ENCODE measurements at regions not wholly inside any gene's neighbourhood (a gene's known extent, or its start where the extent isn't known, plus 50 kb on each side); places are given as distances from the start of the nearest gene placed in this dataset.

DNA sequence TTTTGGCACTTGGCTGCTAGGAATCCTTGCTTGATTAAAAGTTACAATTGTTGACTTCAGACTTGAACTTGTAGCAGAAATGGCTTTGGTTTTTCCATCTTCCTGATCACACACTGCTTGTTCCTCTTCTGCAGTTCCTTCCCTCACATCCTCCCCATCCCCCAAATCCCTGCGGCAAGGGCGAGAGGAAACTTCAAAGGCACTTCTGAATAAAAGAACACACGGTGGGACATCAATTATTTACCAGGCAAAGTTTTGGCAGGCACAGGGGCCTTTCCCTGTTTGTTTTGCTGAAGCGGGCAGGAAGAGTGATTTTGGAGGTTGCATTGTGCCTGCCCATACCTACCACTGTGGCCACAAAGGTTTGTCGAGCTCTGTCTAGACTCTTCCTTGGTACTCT, 260.9 kb downstream of the KIF4B start:
- H2AFZ ChIP-seq (ENCODE audit: low read length) = peak overlapping the region; percentile 28; the same call in 1 of the 2 replicates
- no peak overlapping the region for H3K14ac ChIP-seq (ENCODE audit: insufficient read length)
- H3K27me3 ChIP-seq (replicated peaks in 1 of 4; ENCODE audit: control insufficient read depth in 3 of 4, extremely low read depth in 1 of 4, insufficient read depth in 3 of 4, low read length in 3 of 4) = no peaks in the 10 kb centered on the region
- no peaks in the 10 kb centered on the region for H3K79me1 ChIP-seq (ENCODE audit: low read depth, low read length)
- H4K91ac ChIP-seq (replicated peaks; ENCODE audit: insufficient read length, low read length) = no peak overlapping the region
- 0 out of 2 replicates have a peak overlapping the region, but pooled peaks have one; percentile 4 for H2BK12ac ChIP-seq (ENCODE audit: low read depth, low read length)
- no peaks in the 10 kb centered on the region for H4K20me1 ChIP-seq (replicated peaks in 1 of 2; ENCODE audit: control insufficient read depth in 1 of 2, insufficient read depth in 2 of 2, low read length in 2 of 2)
- H3K23me2 ChIP-seq (ENCODE audit: low read depth, low read length) = no peaks in the 10 kb centered on the region
- ChIA-PET POLR2A (ENCODE audit: partially characterized antibody) (no interaction called here), CTCF (ENCODE audit: partially characterized antibody) (interaction anchor here (1.1 to 6.5 kb wide), 4 partner anchors 12 to 279 kb away, joined by 3 to 51 read pairs (median 4); no protein-coding TSS in a partner anchor)
- no peak overlapping the region for H4K8ac ChIP-seq (ENCODE audit: extremely low read depth, insufficient read depth, low read length)
- 45% methylated on average over 5 of the region's 5 CpGs; no CpG with 5 or more reads in 1 of the 2 experiments for WGBS, 2 experiments (ENCODE audit: extremely low coverage in 1 of 2, insufficient coverage in 1 of 2, insufficient read length in 1 of 2, insufficient replicate concordance in 2 of 2, low coverage in 1 of 2, low lambda C conversion rate in 2 of 2, missing lambda C conversion rate in 1 of 2)
- no peak overlapping the region for H3K56ac ChIP-seq (replicated peaks; ENCODE audit: insufficient read length, low read depth, low read length)
- H3K4me3 ChIP-seq (ENCODE audit: extremely low read depth in 1 of 4, insufficient read depth in 2 of 4, low read depth in 3 of 4, low read length in 4 of 4) = no peak overlapping the region
- no peak overlapping the region for H3K4ac ChIP-seq (replicated peaks; ENCODE audit: insufficient read length, low read depth, low read length)
- H3K23ac ChIP-seq (ENCODE audit: insufficient read length) = no peak overlapping the region
- FAIRE-seq (peak; percentile 60), DNase-seq (ENCODE audit: low read depth in 1 of 2, low spot score in 2 of 2) (no peak)
- H3K27ac ChIP-seq (ENCODE audit: low read depth, low read length) = no peak overlapping the region
- peak overlapping the region; percentile 19 to 53 for H3K4me2 ChIP-seq (ENCODE audit: insufficient read depth in 1 of 2, low read depth in 2 of 2, low read length in 2 of 2)
- no peaks in the 10 kb centered on the region for H3K79me2 ChIP-seq (ENCODE audit: control insufficient read depth in 1 of 2, insufficient read depth in 2 of 2, low read length in 2 of 2)
- no peak overlapping the region for H2AK5ac ChIP-seq (ENCODE audit: low read depth, low read length)
- H3K36me3 ChIP-seq (ENCODE audit: control insufficient read depth in 2 of 4, insufficient read depth in 4 of 4, low read length in 3 of 4) = no peaks in the 10 kb centered on the region
- H3K18ac ChIP-seq (ENCODE audit: extremely low read depth, low read length) = no peak overlapping the region
- H2BK20ac ChIP-seq (ENCODE audit: low read length) = no peak overlapping the region
- H3K9me3 ChIP-seq (ENCODE audit: insufficient read depth in 2 of 2, low read depth in 1 of 2, low read length in 1 of 2) = no peaks in the 10 kb centered on the region
- no peak overlapping the region for H4K5ac ChIP-seq (ENCODE audit: insufficient read length, low read depth, low read length)
- no peak overlapping the region for H2BK5ac ChIP-seq (ENCODE audit: low read depth, low read length)
- no peak overlapping the region for H2BK120ac ChIP-seq (replicated peaks; ENCODE audit: low read depth, low read length)
- no peak overlapping the region; a peak in 1 of 7 replicates for H3K9ac ChIP-seq (replicated peaks in 1 of 4; ENCODE audit: extremely low read depth in 1 of 4, low read depth in 3 of 4, low read length in 3 of 4)
- H3K4me1 ChIP-seq (replicated peaks in 1 of 4; ENCODE audit: control insufficient read depth in 3 of 4, insufficient read depth in 4 of 4, low read length in 3 of 4) = peaks cover 0 to 12% (median 9%) of the 10 kb centered on the region in 4 experiments; a peak in 6 of 7 replicates
- H2BK15ac ChIP-seq (ENCODE audit: low read length) = no peak overlapping the region
- TF ChIP-seq TBP (IDR thresholded peaks at IDR 0.05; ENCODE audit: low read depth, low read length) (no peak), TAF7 (optimal IDR thresholded peaks at IDR 0.05; ENCODE audit: borderline replicate concordance, low read depth, low read length) (no peak), ATF3 (IDR thresholded peaks at IDR 0.05; ENCODE audit: insufficient read depth, low read depth, low read length) (no peak), EZH2 (IDR thresholded peaks at IDR 0.05; ENCODE audit: low read depth, low read length, severe bottlenecking) (no peak), HDAC6 (IDR thresholded peaks at IDR 0.05; ENCODE audit: low read depth, low read length) (no peak), SIRT6 (IDR thresholded peaks at IDR 0.05; ENCODE audit: low read length) (no peak), RNF2 (IDR thresholded peaks at IDR 0.05; ENCODE audit: borderline replicate concordance, low read depth, low read length, missing control alignments, poor library complexity, severe bottlenecking) (no peak), YY1 (IDR thresholded peaks at IDR 0.05; ENCODE audit: low read depth, low read length) (no peak), RFX5 (IDR thresholded peaks at IDR 0.05; ENCODE audit: borderline replicate concordance, low read depth, low read length) (no peak), CBX5 (IDR thresholded peaks at IDR 0.05; ENCODE audit: low read depth, low read length) (no peak), SP1 (IDR thresholded peaks at IDR 0.05; ENCODE audit: low read depth, low read length) (no peak), TCF12 (IDR thresholded peaks at IDR 0.05; ENCODE audit: low read depth, low read length) (no peak), BRCA1 (IDR thresholded peaks at IDR 0.05; ENCODE audit: low read depth, low read length) (no peak), JUND (IDR thresholded peaks at IDR 0.05; ENCODE audit: low read length) (no peak), CHD1 (IDR thresholded peaks at IDR 0.05; ENCODE audit: low read depth, low read length) (no peak)

All from H1 (cell line).